GM18861 (cell line): ENCODE measurements at regions not wholly inside any gene's neighbourhood (a gene's known extent, or its start where the extent isn't known, plus 50 kb on each side); places are given as distances from the start of the nearest gene placed in this dataset.

ENCODE experiments used
- ATAC-seq: cut with Tn5 transposase; IDR thresholded peaks from one replicate; pipeline ENCODE4 v1.9.1; 2021; ENCODE audit not compliant: unreplicated experiment

DNA sequence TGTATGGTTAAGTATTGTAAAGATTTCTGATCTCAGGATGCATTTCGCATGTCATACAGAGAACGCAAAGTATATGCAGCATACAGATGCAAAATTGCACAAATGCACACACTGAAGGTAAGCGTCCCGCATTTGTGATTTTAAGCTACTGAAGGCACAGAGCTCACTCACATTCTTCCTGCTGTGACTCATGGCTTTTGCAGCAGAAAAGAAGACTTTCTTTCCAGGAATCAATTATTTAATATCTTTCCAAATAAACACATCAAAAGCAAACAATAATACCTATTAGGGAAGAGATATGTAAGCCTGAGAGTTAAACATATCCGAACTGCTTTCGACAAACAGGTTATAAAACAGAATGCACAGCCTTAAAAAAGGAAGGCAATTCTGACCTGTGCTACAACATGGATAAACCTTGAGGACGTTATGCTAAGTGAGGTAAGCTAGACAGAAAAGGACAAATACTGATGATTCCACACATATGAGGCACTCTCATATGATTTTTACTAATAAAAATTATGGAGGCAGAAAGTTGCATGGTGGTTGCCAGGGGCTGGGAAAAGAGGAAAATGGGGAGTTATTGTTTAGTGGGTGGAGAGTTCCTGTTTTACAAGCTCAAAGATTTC is 109.0 kb downstream of the TFAP2A start:
- ATAC-seq = no peak

DNA sequence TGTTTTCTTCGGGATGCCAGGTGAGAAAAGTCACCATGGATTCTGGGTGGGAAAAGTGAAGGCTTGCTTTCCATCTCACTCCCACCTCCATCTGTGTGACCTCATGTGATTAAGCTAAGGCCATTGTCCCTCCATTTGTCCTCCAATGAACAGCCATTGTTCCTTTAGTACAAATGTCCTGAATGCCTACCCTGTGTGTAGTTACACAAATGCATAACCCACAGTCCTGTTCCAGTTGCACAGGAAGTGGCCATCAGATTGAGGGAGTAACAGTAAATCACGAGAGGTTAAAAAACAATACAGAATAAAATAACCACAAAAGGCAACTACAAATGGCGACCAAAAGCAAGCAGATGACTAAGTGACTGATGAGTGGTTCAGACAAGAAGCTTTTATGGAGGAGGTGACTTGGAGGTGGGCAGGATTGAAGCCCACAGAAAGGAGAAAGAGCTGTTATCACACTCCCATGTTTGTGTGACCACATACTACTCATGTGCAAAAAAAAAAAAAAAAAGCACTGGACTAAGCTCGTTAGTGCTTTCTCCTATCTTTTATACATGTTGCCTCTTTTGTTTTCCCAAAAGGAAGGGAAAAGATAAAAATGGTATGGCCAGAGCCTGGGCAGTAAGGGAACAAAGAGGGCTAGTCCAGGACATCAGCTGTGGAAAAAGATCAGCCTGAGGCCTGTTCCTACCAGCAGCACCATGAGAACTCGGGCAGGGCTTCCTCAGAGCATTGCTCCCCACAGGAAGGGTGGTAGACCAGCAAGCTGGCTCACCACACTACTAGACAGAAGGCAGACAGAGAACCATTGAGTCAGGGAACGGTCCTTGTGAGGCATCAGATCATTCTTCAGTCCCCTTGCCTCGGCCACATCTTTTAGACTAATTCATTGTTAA is 111.0 kb downstream of the TFAP2A start:
- no peak for ATAC-seq

DNA sequence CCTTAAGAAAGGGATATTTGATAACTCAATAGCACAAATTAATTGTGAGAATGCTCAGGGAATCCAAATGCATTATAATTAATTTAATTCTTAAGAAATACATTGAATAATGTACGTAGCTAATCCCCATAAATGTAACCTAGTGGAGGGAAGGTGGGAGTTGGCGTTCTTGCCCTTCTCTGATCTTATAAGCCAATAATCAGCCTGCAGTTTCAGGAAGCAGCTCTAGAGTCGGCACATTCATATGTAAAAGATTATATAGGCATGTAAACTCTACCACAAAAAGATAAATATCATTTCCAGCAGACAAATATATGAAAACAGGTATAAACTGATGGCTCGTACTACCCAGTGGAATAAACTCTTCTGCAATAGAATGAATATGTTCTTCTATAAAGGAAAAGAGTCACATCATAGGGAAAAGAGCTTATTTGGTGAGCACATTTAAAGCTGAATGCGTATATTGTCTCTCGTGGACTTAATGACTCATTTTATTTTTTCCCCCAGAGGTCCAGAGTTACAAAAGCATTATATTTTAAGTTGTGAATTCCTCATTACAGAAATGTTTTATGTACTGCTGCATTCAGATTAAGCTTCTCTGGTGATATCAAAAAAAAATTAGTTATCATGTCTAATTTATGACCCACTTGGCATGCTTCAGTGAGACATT is 112.2 kb downstream of the TFAP2A start:
- no peak for ATAC-seq

DNA sequence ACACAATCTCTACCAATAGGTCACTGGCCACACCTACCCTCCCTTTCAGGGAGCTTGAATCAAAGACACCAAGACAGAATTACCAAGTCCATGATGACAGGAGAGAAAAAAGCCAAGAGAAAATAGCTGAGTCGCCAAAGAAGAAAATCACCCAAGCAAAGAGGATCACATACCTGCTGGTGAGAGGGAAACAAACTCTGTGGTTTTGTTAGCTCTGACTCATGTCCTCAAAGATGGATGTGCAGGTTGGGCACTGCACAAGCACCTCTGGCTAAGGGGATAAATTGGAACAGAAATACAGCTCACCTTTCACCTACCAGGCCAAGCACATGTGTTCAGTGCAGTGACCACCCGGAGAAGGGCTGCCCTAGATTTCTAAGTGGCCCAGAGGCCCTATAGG is 114.8 kb downstream of the TFAP2A start:
- ATAC-seq = no peak

DNA sequence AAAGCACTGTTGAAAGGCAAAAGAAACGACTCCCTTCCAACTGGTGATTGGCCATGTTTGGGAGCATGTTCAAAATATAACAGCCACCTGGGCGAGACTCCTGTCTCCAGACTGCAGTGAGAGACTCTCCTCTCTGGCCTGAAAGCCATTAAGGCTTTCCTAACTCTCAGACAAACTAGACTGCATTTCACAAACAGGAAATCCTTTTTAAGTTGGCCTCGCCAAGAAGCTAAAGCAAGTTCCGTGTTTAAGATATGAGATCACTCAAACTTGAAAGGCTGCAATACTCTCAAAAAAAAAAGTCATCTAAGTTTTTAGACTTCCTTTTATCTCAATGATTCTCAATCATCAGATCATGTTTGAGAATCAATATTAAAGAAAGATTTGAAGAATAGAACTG is 117.0 kb downstream of the TFAP2A start:
- no peak for ATAC-seq

DNA sequence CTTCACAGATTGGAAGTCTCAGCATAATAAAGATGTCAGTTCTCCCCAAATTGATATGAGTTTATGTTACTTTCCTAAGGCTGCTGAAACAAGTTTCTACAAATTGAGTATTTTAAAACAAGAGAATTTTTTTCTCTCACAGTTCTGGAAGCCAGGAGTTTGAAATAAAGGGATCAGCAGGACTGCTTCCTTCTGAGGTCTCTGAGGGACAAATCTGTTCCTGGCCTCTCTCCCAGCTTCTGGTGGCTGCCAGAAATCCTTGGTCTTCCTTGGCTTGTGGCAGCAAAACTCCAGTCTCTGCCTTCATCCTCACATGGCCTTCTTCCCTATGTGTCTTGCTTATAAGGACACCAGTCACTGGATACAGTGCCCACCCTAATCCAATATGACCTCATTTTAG is 136.1 kb downstream of the TFAP2A start:
- no peak for ATAC-seq

DNA sequence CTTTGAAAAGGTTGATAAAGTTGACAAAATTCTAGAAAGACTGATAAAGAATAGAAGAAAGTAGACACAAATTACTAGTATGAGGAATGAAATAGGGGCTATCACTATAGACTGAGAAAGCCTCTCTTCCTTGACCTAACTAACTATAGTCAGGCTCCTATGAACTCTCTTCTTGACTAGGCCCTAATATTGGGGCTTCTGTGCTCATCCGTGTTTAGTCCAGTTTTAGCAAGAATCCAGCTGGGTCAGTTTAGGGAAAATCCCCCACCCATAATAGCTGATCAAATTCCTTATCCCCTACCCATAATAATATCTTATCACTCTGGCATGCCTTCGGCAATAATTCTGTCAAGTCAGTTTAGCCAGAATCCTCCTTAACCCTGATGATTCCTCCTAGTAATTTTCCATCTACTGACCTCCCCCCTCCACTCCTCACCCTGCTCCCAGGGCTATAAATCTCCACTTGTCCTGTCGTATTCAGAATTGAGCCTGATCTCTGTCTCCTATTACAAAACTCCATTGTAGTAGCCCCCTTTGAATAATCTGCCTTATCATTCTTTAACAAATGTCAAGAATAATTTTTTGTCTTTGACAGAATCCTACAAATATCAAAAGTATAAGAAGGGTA is 138.1 kb downstream of the TFAP2A start:
- ATAC-seq = no peak

DNA sequence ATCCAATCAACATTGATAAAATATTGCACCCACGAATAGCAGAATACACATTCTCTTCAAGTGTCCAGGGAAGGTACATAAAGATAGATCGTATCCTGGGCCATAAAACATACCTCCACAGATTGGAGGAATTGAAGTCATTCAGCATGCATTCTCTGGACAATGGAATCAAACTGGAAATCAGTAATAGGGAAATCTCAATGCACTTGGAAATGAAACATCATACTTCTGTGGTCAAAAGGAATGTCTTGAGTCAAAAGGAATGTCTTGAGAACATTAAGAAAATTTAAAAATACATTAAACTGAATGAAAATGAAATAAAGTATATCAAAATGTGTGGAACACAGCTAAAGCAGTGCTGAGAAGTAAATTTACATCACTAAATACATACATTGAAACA is 138.8 kb downstream of the TFAP2A start:
- ATAC-seq = no peak

DNA sequence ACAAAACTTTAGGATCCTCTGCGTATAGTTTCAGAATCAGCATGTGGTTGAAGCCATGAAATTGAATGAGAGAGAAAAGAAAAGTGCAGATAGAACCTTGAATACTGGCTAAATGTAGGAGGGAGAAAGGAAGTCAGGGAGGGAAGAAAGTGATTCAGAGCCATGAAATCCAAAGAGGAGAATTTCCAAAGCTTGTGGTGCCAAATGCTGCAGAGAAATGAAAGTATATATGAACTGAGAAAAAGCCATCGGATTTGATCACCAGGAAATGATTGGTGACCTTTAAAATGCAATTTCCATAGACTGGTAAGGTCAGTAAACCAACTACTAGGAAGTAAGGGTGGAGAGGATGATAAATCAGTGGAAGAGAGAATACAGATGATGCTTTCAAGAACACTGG is 142.3 kb downstream of the TFAP2A start:
- ATAC-seq = no peak

DNA sequence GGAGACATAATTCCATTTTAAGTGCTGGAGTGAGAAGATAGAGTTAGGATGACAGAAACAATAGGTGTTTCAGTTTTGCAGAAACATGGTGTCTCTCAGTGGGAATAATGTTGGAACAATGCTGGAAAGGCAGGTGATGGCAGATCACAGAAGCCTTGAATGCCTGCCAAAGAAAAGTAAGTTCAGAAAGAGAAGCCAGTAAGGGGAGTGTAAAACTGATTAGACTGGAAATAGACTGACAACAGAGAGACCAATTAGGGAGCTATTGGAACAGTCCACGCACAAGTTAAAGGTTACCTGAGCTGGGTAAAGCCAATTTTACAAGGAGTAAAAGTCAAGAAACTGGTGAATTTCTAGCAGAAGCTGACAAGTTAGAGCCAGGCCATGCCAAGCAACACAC is 142.9 kb downstream of the TFAP2A start:
- no peak for ATAC-seq

DNA sequence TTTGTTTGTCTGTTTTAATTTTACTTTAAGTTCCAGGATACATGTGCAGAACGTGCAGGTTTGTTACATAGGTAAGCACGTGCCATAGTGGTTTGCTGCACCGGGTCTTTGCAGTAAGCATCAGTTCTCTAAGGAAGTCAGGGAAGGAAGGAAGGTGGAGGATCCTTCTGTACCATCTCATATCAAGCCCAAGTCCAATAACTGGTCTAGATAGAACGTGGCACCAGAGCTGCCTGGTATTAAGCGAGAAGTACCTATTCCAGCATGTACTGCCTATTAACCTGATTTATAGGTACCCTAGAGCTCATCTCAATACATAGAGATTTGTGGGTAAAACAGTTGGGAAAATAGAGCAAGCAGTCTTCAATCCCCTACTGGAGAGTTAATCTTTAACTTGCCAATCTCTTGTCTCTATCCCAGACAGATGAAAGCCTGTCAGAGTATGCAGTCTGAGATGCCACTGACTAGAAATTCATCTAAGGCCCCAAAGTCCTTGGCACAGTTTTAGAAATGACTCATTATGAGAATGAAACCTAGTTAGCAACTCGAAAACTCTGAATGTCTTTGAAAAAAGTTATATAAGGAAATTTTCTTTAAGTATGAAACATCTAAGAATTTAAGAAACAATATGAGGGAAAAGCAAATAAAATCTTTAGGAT is 144.9 kb downstream of the TFAP2A start:
- ATAC-seq = peak; percentile 70

DNA sequence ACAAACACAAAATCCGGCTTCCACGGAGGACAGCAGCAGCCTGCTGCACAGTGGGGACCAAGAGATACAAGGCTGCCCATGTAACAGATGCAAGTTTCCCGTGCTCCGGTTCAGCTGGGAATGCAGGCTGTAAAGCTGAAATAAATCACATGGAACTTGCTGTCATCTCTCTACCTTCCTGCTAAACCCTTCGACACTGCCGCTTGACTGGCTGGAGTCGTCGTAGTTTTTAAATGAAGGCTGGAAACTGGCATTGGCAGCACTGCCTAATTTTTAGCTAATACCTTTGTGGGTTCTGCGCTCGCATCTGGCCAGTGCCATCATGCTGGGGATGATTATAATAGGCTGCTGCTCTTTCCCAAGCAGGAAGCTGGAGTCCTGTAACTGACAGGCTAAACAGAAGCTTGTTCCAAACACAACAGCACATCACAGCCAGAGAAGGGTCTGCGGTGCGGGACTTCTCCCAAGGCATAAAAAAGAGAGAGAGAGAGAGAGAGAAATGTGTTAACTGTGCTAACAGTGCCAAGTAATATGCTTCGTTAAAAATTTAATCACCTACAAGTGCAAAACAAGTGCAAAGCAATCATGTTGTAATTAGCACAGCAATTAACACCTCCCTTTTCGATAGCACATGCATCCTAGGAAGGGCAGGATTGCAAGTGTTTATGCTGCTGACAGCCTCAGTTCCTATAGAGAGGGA is 146.1 kb downstream of the TFAP2A start:
- ATAC-seq = no peak

DNA sequence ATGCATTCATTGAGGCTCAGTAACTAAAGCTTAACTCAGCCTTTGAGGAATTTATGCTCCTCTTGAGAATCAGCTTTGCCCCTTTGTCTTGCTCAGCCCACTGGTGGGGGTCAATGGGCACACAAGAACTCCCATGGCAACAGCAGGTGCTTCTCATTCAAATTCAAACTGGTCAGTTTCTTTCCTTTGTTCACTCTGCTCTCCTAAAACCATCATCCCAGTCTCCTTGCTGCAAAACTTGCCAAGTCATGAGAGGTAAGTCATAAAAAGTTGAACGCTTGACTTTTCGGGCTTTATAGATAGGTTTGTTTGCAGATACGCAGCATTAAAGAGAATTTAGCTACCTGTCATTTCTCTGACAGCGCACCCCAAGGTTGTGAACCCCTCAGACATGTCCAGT is 146.8 kb downstream of the TFAP2A start:
- no peak for ATAC-seq

DNA sequence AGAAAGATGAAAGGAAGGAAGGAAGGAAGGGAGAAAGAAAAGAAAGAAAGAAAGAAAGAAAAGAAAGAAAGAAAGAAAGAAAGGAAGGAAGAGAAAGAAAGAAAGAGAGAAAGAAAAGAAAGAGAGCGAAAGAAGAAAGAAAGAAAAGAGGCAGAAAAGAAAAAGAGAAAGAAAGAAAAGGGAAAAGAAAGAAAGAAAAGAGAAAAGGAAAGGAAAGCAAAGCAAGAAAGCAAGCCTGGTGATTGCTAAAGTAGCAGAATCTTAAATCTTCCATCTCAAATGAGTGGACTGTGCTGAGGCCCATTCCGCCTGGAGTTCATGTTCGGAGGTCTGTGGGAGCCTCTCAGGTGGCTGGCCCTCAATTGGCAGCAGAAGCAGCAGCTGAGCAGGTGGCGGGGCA is 148.4 kb downstream of the TFAP2A start:
- no peak for ATAC-seq

DNA sequence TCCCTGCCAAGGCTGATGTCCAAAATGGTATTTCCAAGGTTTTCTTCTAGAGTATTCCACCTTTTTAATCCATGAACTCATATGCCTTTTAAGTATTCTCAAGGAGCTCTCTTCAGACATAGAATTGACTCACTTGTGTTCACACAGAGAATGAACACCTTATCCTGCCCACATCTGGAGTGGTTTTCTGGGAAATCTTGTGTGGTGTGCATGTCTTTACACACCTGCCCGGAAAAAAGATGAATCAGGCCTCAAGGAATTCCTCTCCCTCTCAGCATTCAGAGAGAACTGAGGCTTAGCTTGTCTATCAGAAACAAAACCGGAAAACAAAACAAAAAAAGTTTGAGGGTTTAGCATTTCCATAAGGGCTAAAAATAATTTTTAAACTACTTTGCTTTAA is 148.8 kb downstream of the TFAP2A start:
- no peak for ATAC-seq

DNA sequence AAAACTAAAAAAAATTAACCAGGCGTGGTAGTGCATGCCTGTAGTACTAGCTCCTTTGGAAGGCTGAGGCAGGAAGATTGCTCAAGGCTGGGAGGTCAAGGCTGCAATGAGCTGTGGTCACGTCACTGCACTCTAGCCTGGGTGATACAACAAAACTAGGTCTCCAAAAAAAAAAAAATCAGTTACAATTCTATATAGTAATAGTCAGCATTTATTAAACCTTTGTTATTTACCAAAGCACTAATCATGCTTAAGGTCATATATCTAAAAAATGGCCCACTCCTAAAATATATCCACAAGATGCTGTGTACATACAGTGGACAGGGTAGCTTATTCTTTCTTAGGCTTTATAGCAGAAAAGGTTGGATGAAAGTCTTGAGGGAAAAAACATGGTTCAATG is 152.4 kb downstream of the TFAP2A start:
- ATAC-seq = no peak

DNA sequence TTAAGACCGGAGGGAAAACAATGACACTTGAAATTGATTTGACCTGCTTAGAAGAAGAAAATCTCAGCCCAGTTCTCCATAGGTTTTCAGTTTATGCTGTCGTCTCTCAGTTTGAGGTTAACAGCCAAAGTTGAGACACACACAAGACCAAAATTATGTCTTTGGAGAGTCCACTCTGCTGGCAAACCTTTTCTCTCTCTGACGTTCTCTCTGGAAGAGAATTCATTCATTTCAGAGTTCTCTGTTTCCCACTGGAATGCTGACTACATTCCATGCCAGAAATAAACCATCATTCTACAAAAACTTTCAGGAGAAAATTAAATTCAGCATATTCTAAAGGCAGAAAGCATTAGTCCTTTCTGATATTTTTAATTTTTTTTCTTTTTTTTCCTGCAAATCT is 155.2 kb downstream of the TFAP2A start:
- ATAC-seq = no peak

DNA sequence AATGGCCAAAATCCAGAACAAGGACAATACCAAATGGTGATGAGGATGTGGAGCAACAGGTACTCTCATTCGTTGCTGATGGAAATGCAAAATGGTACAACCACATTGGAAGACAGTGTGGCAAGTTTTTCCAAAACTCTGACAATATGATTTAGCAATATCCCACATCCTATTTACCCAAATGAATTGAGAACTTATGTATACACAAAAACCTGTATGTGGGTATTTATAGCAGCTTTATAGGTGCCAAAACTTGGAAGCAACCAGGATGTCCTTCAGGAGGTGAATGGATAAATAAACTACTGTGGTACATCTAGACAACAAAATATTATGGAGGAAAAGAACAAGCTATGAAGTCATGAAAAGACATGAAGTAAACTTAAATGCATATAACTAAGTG is 156.5 kb downstream of the TFAP2A start:
- ATAC-seq = no peak

DNA sequence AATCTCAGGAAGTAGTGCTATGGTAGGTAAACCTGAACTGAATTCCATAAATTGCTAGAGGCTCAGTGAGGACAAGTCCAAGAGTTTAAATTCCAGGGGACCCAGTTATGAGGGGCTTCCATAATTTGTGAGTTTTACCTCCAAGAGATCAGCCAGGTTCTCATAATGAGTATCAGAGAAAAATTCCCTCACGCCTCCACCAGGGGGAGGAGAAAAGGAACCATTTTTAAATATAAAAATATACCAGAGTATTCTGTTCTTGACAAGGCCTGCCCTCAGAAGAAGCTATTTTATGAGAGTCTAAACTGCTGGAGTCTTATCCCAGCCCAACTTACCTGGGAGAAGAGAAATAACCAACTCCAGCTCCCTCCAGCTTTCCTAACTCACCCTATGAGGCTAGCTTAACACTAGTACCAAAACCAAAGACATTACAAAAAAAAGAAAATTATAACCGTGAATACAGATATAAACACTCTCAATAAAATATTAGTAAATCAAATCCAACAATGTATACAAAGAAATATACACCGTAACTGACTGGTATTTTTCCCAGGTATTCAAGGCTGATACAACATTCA is 158.7 kb downstream of the TFAP2A start:
- no peak for ATAC-seq

DNA sequence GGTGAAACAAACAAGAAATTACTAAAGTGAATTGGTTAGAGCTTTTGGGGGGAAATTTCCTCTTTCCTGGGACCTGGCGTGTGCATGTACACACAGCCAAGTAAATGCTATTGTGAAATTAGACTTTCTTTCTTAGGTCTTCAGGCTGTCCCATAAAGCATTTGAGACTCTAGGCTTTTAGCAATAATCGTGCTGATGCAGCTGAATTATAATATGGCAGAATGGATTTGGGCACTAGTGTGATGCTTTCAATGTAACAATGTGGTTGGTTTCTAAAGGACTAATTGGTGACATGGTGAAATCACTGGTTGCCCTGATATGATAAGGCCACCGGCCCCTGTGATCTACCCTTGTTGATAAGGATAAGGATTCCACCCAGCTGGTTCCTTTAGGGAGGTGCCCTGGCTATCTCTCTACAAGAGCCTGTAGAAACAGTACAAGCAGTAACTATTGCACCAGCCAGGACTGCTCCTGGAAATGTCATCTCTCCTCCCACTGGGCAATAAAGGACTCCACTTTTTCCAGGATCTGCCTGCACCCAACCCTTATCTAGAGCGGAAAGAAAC is 164.1 kb downstream of the TFAP2A start:
- no peak for ATAC-seq
